ENCODE measurements at regions not wholly inside any gene's neighbourhood (a gene's known extent, or its start where the extent isn't known, plus 50 kb on each side); places are given as distances from the start of the nearest gene placed in this dataset.

GRCh38 chr5:146940295-146940694 lies 61.7 kb upstream of the PPP2R2B start:
- H3K27me3 ChIP-seq (ENCODE audit: control insufficient read depth, insufficient read depth, low read length, poor library complexity, severe bottlenecking) = no peaks in the 10 kb centered on the region
- 98 to 100% methylated on average over 2 of the region's 2 CpGs for WGBS, 2 experiments (ENCODE audit: insufficient coverage in 1 of 2, insufficient read length in 1 of 2)
- H3K9ac ChIP-seq (ENCODE audit: extremely low read depth, low read length, poor library complexity, severe bottlenecking) = no peak overlapping the region
- H3K4me1 ChIP-seq (ENCODE audit: control insufficient read depth, insufficient read depth, low read length) = peaks cover 9% of the 10 kb centered on the region
- peaks cover 2% of the 10 kb centered on the region for H3K27me3 Mint-ChIP-seq (ENCODE audit: insufficient read depth)
- H3K36me3 Mint-ChIP-seq (ENCODE audit: low read depth) = no peaks in the 10 kb centered on the region
- DNase-seq = no peak
- H3K4me1 Mint-ChIP-seq = peaks cover 29% of the 10 kb centered on the region
- no peak for TF ChIP-seq CTCF (conservative IDR thresholded peaks at IDR 0.05)
- no peak overlapping the region for H3K27ac ChIP-seq (ENCODE audit: low read depth, low read length)
- H3K9me3 ChIP-seq (ENCODE audit: control insufficient read depth, low read length) = no peaks in the 10 kb centered on the region
- no peaks in the 10 kb centered on the region for H3K36me3 ChIP-seq (ENCODE audit: control insufficient read depth, insufficient read depth, low read length)
- H3K4me3 ChIP-seq (ENCODE audit: low read length) = no peak overlapping the region
- no peak overlapping the region for H3K27ac Mint-ChIP-seq
- no peak overlapping the region for H3K4me3 Mint-ChIP-seq
- H3K9me3 Mint-ChIP-seq = no peaks in the 10 kb centered on the region

- DNase-seq = no peak
- Histone ChIP-seq H3K4me1 (ENCODE audit: control insufficient read depth, insufficient read depth, low read length) (no peaks in the 10 kb centered on the region), H3K9me3 (ENCODE audit: control insufficient read depth, low read length) (no peaks in the 10 kb centered on the region), H3K4me3 (ENCODE audit: low read length) (no peak overlapping the region), H3K9ac (ENCODE audit: extremely low read depth, low read length, poor library complexity, severe bottlenecking) (no peak overlapping the region), H3K27ac (ENCODE audit: low read depth, low read length) (no peak overlapping the region), H3K27me3 (ENCODE audit: control insufficient read depth, insufficient read depth, low read length, poor library complexity, severe bottlenecking) (no peaks in the 10 kb centered on the region), H3K36me3 (ENCODE audit: control insufficient read depth, insufficient read depth, low read length) (no peaks in the 10 kb centered on the region)
- H3K36me3 Mint-ChIP-seq (ENCODE audit: low read depth) = no peaks in the 10 kb centered on the region
- TF ChIP-seq CTCF (conservative IDR thresholded peaks at IDR 0.05) = no peak
- peaks cover 2% of the 10 kb centered on the region for H3K27me3 Mint-ChIP-seq (ENCODE audit: insufficient read depth)
- no peaks in the 10 kb centered on the region for H3K9me3 Mint-ChIP-seq
- no peak overlapping the region for H3K27ac Mint-ChIP-seq
- H3K4me1 Mint-ChIP-seq = peaks cover 3% of the 10 kb centered on the region
- no peak overlapping the region for H3K4me3 Mint-ChIP-seq
- WGBS, 2 experiments (ENCODE audit: insufficient coverage in 1 of 2, insufficient read length in 1 of 2) = 83 to 93% methylated on average over 2 to 3 of the region's 3 CpGs
These were observed 65.5 kb upstream of the PPP2R2B start for GRCh38 chr5:146944019-146944418.

GRCh38 chr5:146944764-146945616 lies 66.4 kb upstream of the PPP2R2B start:
- H3K36me3 Mint-ChIP-seq (ENCODE audit: low read depth) = no peaks in the 10 kb centered on the region
- H3K36me3 ChIP-seq (ENCODE audit: control insufficient read depth, insufficient read depth, low read length) = no peaks in the 10 kb centered on the region
- H3K4me3 Mint-ChIP-seq = no peak overlapping the region
- TF ChIP-seq CTCF (conservative IDR thresholded peaks at IDR 0.05) = no peak
- H3K27me3 Mint-ChIP-seq (ENCODE audit: insufficient read depth) = peaks cover 1% of the 10 kb centered on the region
- 93 to 95% methylated on average over 3 to 4 of the region's 4 CpGs for WGBS, 2 experiments (ENCODE audit: insufficient coverage in 1 of 2, insufficient read length in 1 of 2)
- H3K4me3 ChIP-seq (ENCODE audit: low read length) = no peak overlapping the region
- H3K27me3 ChIP-seq (ENCODE audit: control insufficient read depth, insufficient read depth, low read length, poor library complexity, severe bottlenecking) = no peaks in the 10 kb centered on the region
- no peak overlapping the region for H3K27ac Mint-ChIP-seq
- DNase-seq = no peak
- no peaks in the 10 kb centered on the region for H3K9me3 ChIP-seq (ENCODE audit: control insufficient read depth, low read length)
- peaks cover 3% of the 10 kb centered on the region for H3K4me1 Mint-ChIP-seq
- H3K9ac ChIP-seq (ENCODE audit: extremely low read depth, low read length, poor library complexity, severe bottlenecking) = no peak overlapping the region
- no peaks in the 10 kb centered on the region for H3K4me1 ChIP-seq (ENCODE audit: control insufficient read depth, insufficient read depth, low read length)
- H3K27ac ChIP-seq (ENCODE audit: low read depth, low read length) = no peak overlapping the region
- no peaks in the 10 kb centered on the region for H3K9me3 Mint-ChIP-seq

All from endodermal cell (in vitro differentiated cells).